Caco-2 (cell line): ENCODE measurements at regions not wholly inside any gene's neighbourhood (a gene's known extent, or its start where the extent isn't known, plus 50 kb on each side); places are given as distances from the start of the nearest gene placed in this dataset.

Experiments
- BruUV-seq: library from RNA; stranded (reverse); fragments of 400-500 nt; replicated peaks from 2 replicates; lab custom pipeline; 2021; lab: Mats Ljungman, UMichigan
- CTCF ChIA-PET: fragments of 300-600 bp; sonication (Branson Sonifier 250); formaldehyde crosslinking; loops from one replicate; lab custom pipeline; 2022; ENCODE audit warnings: antibody characterized with exemption; lab: Charles Lee
- POLR2A ChIA-PET: fragments of 300-600 bp; sonication (Branson Sonifier 250); formaldehyde crosslinking; loops from one replicate; lab custom pipeline; 2022; ENCODE audit warnings: antibody characterized with exemption; lab: Charles Lee
- DNase-seq, 2 experiments: peaks; one replicate each; pipeline versions ENCODE4 v3.0.0 to v3.0.0-alpha.2; 2020 to 2022
- H3K27me3 ChIP-seq: replicated peaks from 2 replicates; pipeline ENCODE4 v1.6.0; 2011; ENCODE audit warnings: low read length; ENCODE audit not compliant: control insufficient read depth, insufficient read depth
- H3K36me3 ChIP-seq: 2 replicates; pipeline ENCODE4 v1.5.1; 2011; ENCODE audit warnings: low read length; ENCODE audit not compliant: control insufficient read depth, insufficient read depth
- H3K4me1 ChIP-seq: fragments of 250-450 bp; sonication (Bioruptor Pico); 2 replicates; pipeline ENCODE4 v1.5.1; 2020; ENCODE audit warnings: mild to moderate bottlenecking
- H3K4me3 ChIP-seq: 2 replicates; pipeline ENCODE4 v1.5.1; 2011; ENCODE audit warnings: low read depth, mild to moderate bottlenecking, control low read depth, low read length
- H3K9me3 ChIP-seq: fragments of 250-450 bp; sonication (Bioruptor Pico); 2 replicates; pipeline ENCODE4 v1.5.1; 2020; ENCODE audit warnings: mild to moderate bottlenecking, moderate library complexity
- H3K27ac Mint-ChIP-seq: one replicate; pipeline ENCODE4 v1.8.0; 2022; ENCODE audit warnings: mixed read lengths; ENCODE audit not compliant: unreplicated experiment
- H3K27me3 Mint-ChIP-seq: one replicate; pipeline ENCODE4 v1.8.0; 2022; ENCODE audit warnings: mixed read lengths; ENCODE audit not compliant: insufficient read depth, unreplicated experiment
- H3K36me3 Mint-ChIP-seq: one replicate; pipeline ENCODE4 v1.8.0; 2022; ENCODE audit warnings: mild to moderate bottlenecking, mixed read lengths; ENCODE audit not compliant: insufficient read depth, unreplicated experiment
- H3K4me1 Mint-ChIP-seq: one replicate; pipeline ENCODE4 v1.8.0; 2022; ENCODE audit warnings: low read depth, mixed read lengths; ENCODE audit not compliant: unreplicated experiment
- H3K4me3 Mint-ChIP-seq: one replicate; pipeline ENCODE4 v1.8.0; 2022; ENCODE audit warnings: mild to moderate bottlenecking, moderate library complexity, mixed read lengths; ENCODE audit not compliant: unreplicated experiment
- H3K9me3 Mint-ChIP-seq: one replicate; pipeline ENCODE4 v1.8.0; 2022; ENCODE audit warnings: mixed read lengths; ENCODE audit not compliant: unreplicated experiment
- intact Hi-C: fragments of 100-400 bp; cut with micrococcal nuclease; formaldehyde crosslinking; loops from one replicate; pipeline ENCODE4 v1.10.0; 2022; ENCODE audit not compliant: unreplicated experiment
- TF ChIP-seq, protein P1 (sequence below), 2 experiments: fragments of 200-600 bp in 1 of 2; IDR thresholded peaks; 1 replicate in 1 of 2; 2 replicates in 1 of 2; pipeline versions ENCODE4 v1.5.1 to v1.8.0; 2011 to 2022; ENCODE audit warnings: antibody characterized with exemption in 1 of 2, control low read depth in 1 of 2, inconsistent platforms in 1 of 2, low read depth in 1 of 2, low read length in 1 of 2, mild to moderate bottlenecking in 1 of 2, moderate library complexity in 1 of 2; ENCODE audit not compliant: insufficient read depth in 1 of 2, severe bottlenecking in 1 of 2, unreplicated experiment in 1 of 2

DNA sequence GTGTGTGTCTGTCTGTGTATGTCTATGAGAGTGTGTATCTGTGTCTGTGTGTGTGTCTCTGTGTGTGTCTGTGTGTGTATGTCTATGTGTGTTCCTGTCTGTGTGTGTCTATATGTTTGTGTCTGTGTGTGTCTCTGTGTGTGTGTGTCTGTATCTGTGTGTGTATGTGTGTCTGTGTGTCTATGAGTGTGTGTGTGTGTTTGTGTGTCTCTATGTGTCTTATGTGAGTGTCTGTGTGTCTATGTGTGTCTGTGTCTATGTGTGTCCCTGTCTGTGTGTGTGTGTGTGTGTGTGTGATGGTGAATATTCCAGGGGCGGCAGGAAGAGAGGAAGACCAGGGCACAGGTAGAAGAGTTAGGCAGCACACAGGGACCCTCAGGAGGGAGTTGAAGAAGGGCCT lies 173.2 kb downstream of the MYCN start:
- TF ChIP-seq, protein P1, sequence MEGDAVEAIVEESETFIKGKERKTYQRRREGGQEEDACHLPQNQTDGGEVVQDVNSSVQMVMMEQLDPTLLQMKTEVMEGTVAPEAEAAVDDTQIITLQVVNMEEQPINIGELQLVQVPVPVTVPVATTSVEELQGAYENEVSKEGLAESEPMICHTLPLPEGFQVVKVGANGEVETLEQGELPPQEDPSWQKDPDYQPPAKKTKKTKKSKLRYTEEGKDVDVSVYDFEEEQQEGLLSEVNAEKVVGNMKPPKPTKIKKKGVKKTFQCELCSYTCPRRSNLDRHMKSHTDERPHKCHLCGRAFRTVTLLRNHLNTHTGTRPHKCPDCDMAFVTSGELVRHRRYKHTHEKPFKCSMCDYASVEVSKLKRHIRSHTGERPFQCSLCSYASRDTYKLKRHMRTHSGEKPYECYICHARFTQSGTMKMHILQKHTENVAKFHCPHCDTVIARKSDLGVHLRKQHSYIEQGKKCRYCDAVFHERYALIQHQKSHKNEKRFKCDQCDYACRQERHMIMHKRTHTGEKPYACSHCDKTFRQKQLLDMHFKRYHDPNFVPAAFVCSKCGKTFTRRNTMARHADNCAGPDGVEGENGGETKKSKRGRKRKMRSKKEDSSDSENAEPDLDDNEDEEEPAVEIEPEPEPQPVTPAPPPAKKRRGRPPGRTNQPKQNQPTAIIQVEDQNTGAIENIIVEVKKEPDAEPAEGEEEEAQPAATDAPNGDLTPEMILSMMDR (IDR thresholded peaks at IDR 0.05; ENCODE audit: insufficient read depth in 1 of 2, low read depth in 1 of 2, low read length in 1 of 2, severe bottlenecking in 1 of 2, unreplicated experiment in 1 of 2) = no peak
- H3K4me1 Mint-ChIP-seq = peaks cover 12% of the 10 kb centered on the region
- no peaks in the 10 kb centered on the region for H3K9me3 Mint-ChIP-seq
- Histone ChIP-seq H3K9me3 (no peaks in the 10 kb centered on the region), H3K4me1 (peaks cover 36% of the 10 kb centered on the region), H3K27me3 (no peaks in the 10 kb centered on the region), H3K4me3 (no peak overlapping the region), H3K36me3 (no peaks in the 10 kb centered on the region)
- no peaks in the 10 kb centered on the region for H3K27me3 Mint-ChIP-seq
- no peaks in the 10 kb centered on the region for H3K36me3 Mint-ChIP-seq
- CTCF ChIA-PET = no interaction called here
- BruUV-seq = no TSS peak
- DNase-seq = no peak
- POLR2A ChIA-PET = no interaction called here
- no peak overlapping the region for H3K4me3 Mint-ChIP-seq
- H3K27ac Mint-ChIP-seq = no peak overlapping the region
- intact Hi-C loops = no loop called here

DNA sequence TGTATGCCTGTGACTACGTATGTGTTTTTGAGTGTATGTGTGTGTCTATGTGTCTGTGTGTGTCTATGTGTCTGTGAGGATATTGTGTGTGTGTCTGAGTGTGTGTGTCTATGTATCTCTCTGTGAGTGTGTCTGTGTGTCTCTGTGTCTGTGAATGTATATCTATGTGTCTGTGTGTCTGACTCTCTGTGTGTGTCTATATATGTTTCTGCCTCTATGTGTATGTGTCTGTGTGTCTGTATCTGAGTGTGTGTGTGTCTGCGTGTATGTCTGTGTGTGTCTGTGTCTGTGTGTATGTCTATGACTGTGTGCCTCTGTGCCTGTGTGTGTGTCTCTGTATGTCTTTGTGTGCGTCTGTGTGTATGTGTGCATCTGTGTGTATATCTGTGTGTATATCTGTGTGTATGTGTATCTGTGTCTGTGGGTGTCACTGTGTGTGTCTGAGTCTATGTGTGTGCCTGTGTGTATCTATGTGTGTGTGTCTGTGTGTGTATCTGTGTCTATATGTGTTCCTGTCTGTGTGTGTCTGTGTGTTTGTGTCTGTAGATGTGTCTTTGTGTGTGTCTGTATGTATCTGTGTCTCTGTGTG lies 172.7 kb downstream of the MYCN start:
- no peaks in the 10 kb centered on the region for H3K9me3 Mint-ChIP-seq
- H3K4me3 Mint-ChIP-seq = no peak overlapping the region
- Histone ChIP-seq H3K9me3 (no peaks in the 10 kb centered on the region), H3K4me1 (peaks cover 36% of the 10 kb centered on the region), H3K4me3 (no peak overlapping the region), H3K27me3 (no peaks in the 10 kb centered on the region), H3K36me3 (no peaks in the 10 kb centered on the region)
- H3K36me3 Mint-ChIP-seq = no peaks in the 10 kb centered on the region
- TF ChIP-seq, protein P1 (IDR thresholded peaks at IDR 0.05; ENCODE audit: insufficient read depth in 1 of 2, low read depth in 1 of 2, low read length in 1 of 2, severe bottlenecking in 1 of 2, unreplicated experiment in 1 of 2) = no peak
- no peaks in the 10 kb centered on the region for H3K27me3 Mint-ChIP-seq
- POLR2A ChIA-PET = no interaction called here
- no TSS peak for BruUV-seq
- peaks cover 12% of the 10 kb centered on the region for H3K4me1 Mint-ChIP-seq
- no peak overlapping the region for H3K27ac Mint-ChIP-seq
- no peak for DNase-seq
- CTCF ChIA-PET = no interaction called here
- intact Hi-C loops = no loop called here

DNA sequence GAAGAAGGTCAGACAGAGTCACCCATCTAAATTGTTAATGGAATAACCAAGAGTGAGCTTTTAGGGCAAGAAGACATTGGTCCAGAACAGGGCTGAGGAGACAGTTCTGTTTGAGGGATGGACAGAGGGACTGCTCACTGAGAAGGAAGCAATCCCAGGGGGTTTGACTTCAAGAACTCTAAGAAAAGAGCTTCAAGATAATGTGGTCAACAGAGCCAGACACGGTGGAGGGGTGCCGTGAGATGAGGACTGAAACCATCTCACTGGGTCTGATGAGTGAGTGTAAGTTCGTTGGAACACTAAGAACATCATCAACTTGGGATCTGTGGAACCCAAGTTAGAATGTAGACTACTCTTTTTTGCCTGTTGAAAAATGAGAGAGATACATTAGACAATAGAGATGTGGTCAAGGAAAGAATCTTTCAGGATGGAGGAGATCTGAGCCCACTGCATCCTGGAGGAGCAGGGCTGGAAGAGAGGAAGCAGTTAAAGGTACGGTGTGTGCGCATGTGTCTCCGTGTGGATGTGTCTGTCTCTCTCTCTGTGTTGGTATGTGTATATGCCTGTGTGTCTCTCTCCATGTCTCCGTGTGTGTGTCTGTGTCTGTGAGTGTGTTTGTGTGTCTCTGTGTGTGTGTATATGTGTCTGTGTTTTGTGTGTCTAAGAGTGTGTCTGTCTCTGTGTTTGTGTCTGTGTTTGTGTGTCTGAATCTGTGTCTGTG lies 172.1 kb downstream of the MYCN start:
- no peaks in the 10 kb centered on the region for H3K36me3 ChIP-seq
- no peaks in the 10 kb centered on the region for H3K9me3 ChIP-seq
- no TSS peak for BruUV-seq
- no peaks in the 10 kb centered on the region for H3K36me3 Mint-ChIP-seq
- no peaks in the 10 kb centered on the region for H3K9me3 Mint-ChIP-seq
- H3K4me1 ChIP-seq = peaks cover 36% of the 10 kb centered on the region
- H3K27me3 ChIP-seq = no peaks in the 10 kb centered on the region
- ChIA-PET POLR2A (no interaction called here), CTCF (no interaction called here)
- no peak overlapping the region for H3K27ac Mint-ChIP-seq
- H3K4me3 Mint-ChIP-seq = no peak overlapping the region
- H3K4me1 Mint-ChIP-seq = peaks cover 12% of the 10 kb centered on the region
- TF ChIP-seq, protein P1 (IDR thresholded peaks at IDR 0.05; ENCODE audit: insufficient read depth in 1 of 2, low read depth in 1 of 2, low read length in 1 of 2, severe bottlenecking in 1 of 2, unreplicated experiment in 1 of 2) = no peak
- H3K4me3 ChIP-seq = no peak overlapping the region
- DNase-seq = no peak
- H3K27me3 Mint-ChIP-seq = no peaks in the 10 kb centered on the region
- intact Hi-C loops = no loop called here
